ENCODE measurements at regions not wholly inside any gene's neighbourhood (a gene's known extent, or its start where the extent isn't known, plus 50 kb on each side); places are given as distances from the start of the nearest gene placed in this dataset.

GRCh38 chr22:22342697-22343580, 98.4 kb downstream of the VPREB1 start:
- TF ChIP-seq CTCF (conservative IDR thresholded peaks at IDR 0.05 in 1 of 2, IDR thresholded peaks at IDR 0.05 in 1 of 2; ENCODE audit: low read depth in 1 of 2, low read length in 2 of 2), result peak; percentile 56 to 90
- TF ChIP-seq EZH2 (IDR thresholded peaks at IDR 0.05; ENCODE audit: low read length, missing control alignments), result no peak

Data from fibroblast of lung (primary cell).